K562 (cell line): ENCODE measurements at regions not wholly inside any gene's neighbourhood (a gene's known extent, or its start where the extent isn't known, plus 50 kb on each side); places are given as distances from the start of the nearest gene placed in this dataset.
"Not testable (repeated sequence)": the region's sequence is repeated elsewhere in the genome, so short reads cannot be mapped to it uniquely, and the experiment has no call there.

Source experiments
- ATAC-seq: fragments of 200-7000 bp; cut with Tn5 transposase; 3 replicates; pipeline ENCODE4 v1.9.1; 2020; ENCODE audit warnings: moderate library complexity
- BruUV-seq: library from RNA; stranded (reverse); fragments of 400-500 nt; replicated peaks from 2 replicates; lab custom pipeline; 2021; lab: Mats Ljungman, UMichigan
- CTCF ChIA-PET: fragments of 300-600 bp; formaldehyde crosslinking; extraction: SDS; loops from one replicate; lab custom pipeline; 2021; ENCODE audit warnings: low intra/inter-chr PET ratio; lab: Yijun Ruan, JAX
- POLR2A ChIA-PET: fragments of 300-600, 350-650 bp; sonication (Branson Sonifier 250); formaldehyde crosslinking; extraction: SDS; loops from one replicate; lab custom pipeline; 2021; ENCODE audit warnings: antibody characterized with exemption, inconsistent platforms; lab: Yijun Ruan, JAX
- DNase-seq, 4 experiments: peaks; one replicate each; pipeline versions ENCODE4 v3.0.0 to v3.0.0-alpha.2; 2011 to 2018; ENCODE audit warnings: low spot score in 3 of 4, mixed read lengths in 3 of 4; ENCODE audit errors: extremely low read depth in 1 of 4
- FAIRE-seq: peaks from 2 replicates; lab custom pipeline; 2011; peaks lifted over from hg19 to GRCh38; lab: Jason Lieb, UNC
- H2AFZ ChIP-seq: 2 replicates; pipeline ENCODE4 v1.6.0; 2011; ENCODE audit warnings: low read depth, low read length, control low read depth, inconsistent platforms
- H3K27ac ChIP-seq: fragments of 200-600 bp; 3 replicates; pipeline ENCODE4 v1.8.0; 2011; ENCODE audit warnings: low read depth, mild to moderate bottlenecking, control low read depth, inconsistent platforms, low read length, moderate library complexity, mixed read lengths; ENCODE audit errors: extremely low read depth
- H3K27me3 ChIP-seq, 2 experiments: fragments of 300-600 bp in 1 of 2; 2 replicates in 1 of 2; 3 replicates in 1 of 2; pipeline versions ENCODE4 v1.6.0 to v1.8.0; 2011; ENCODE audit warnings: inconsistent platforms in 2 of 2, low read length in 2 of 2, mild to moderate bottlenecking in 1 of 2, mixed read lengths in 1 of 2, moderate library complexity in 1 of 2; ENCODE audit not compliant: control insufficient read depth in 2 of 2, insufficient read depth in 2 of 2
- H3K36me3 ChIP-seq: fragments of 300-600 bp; 3 replicates; pipeline ENCODE4 v1.8.0; 2011; ENCODE audit warnings: mild to moderate bottlenecking, low read length, inconsistent platforms; ENCODE audit not compliant: control insufficient read depth, insufficient read depth
- H3K4me1 ChIP-seq, 2 experiments: fragments of 200-600 bp in 1 of 2; replicated peaks in 1 of 2; 2 replicates in 1 of 2; 3 replicates in 1 of 2; pipeline versions ENCODE4 v1.5.1 to v1.8.0; 2011; ENCODE audit warnings: inconsistent platforms in 2 of 2, low read length in 2 of 2, mild to moderate bottlenecking in 1 of 2, mixed read lengths in 1 of 2, moderate library complexity in 1 of 2; ENCODE audit not compliant: control insufficient read depth in 2 of 2, insufficient read depth in 2 of 2
- H3K4me2 ChIP-seq: 2 replicates; pipeline ENCODE4 v1.6.1; 2011; ENCODE audit warnings: low read length, control low read depth, inconsistent platforms, mixed read lengths; ENCODE audit not compliant: insufficient read depth
- H3K4me3 ChIP-seq: fragments of 200-600 bp; sonication (generic), shearing (Covaris generic); 2 replicates; pipeline ENCODE4 v1.5.1; 2016; ENCODE audit warnings: control low read depth, inconsistent platforms
- H3K79me2 ChIP-seq: fragments of 200-600 bp; 3 replicates; pipeline ENCODE4 v1.8.0; 2011; ENCODE audit warnings: low read length, inconsistent platforms; ENCODE audit not compliant: control insufficient read depth, insufficient read depth
- H3K9ac ChIP-seq, 2 experiments: 2 replicates each; pipeline versions ENCODE4 v1.6.0 to v1.6.1; 2011; ENCODE audit warnings: low read depth in 2 of 2, low read length in 2 of 2, control low read depth in 1 of 2, inconsistent platforms in 1 of 2, mild to moderate bottlenecking in 1 of 2, mixed read lengths in 1 of 2; ENCODE audit not compliant: insufficient read depth in 1 of 2
- H3K9me1 ChIP-seq: one replicate; pipeline ENCODE4 v1.6.0; 2011; ENCODE audit warnings: inconsistent platforms, mild to moderate bottlenecking, low read length, moderate library complexity; ENCODE audit not compliant: control insufficient read depth, insufficient read depth
- H3K9me3 ChIP-seq: replicated peaks from 2 replicates; pipeline ENCODE4 v1.5.1; 2011; ENCODE audit warnings: low read depth, low read length, inconsistent platforms; ENCODE audit not compliant: control insufficient read depth, insufficient read depth
- H4K20me1 ChIP-seq: replicated peaks from 2 replicates; pipeline ENCODE4 v1.6.1; 2011; ENCODE audit warnings: low read length, inconsistent platforms, mixed read lengths; ENCODE audit not compliant: control insufficient read depth, insufficient read depth
- BHLHE40 ChIP-seq: IDR thresholded peaks from 2 replicates; pipeline ENCODE4 v1.6.1; 2011; ENCODE audit warnings: low read length, improper control_type of control experiment
- FOSL1 ChIP-seq: fragments of 200-800 bp; sonication (Bioruptor generic); conservative IDR thresholded peaks from 2 replicates; pipeline ENCODE4 v1.6.1; 2016; ENCODE audit warnings: missing genetic modification characterization, missing compliant biosample characterization
- FOXJ3 ChIP-seq: sonication (generic); formaldehyde crosslinking; IDR thresholded peaks from 2 replicates; pipeline ENCODE4 v1.4.0; 2020; ENCODE audit warnings: mild to moderate bottlenecking, missing genetic modification reagents
- FUS ChIP-seq: fragments of 200-400 bp; formaldehyde crosslinking; optimal IDR thresholded peaks from 2 replicates; pipeline ENCODE3; 2017; ENCODE audit warnings: low read depth, low read length
- HDAC6 ChIP-seq: IDR thresholded peaks from 2 replicates; pipeline ENCODE4 v1.6.1; 2012; ENCODE audit warnings: low read depth, mild to moderate bottlenecking, control low read depth, inconsistent platforms, low read length, moderate library complexity
- KAT7 ChIP-seq: sonication (generic); formaldehyde crosslinking; IDR thresholded peaks from 2 replicates; pipeline ENCODE4 v1.8.0; 2022; ENCODE audit warnings: missing genetic modification reagents, mild to moderate bottlenecking, borderline replicate concordance
- LEF1 ChIP-seq: fragments of 450-650 bp; IDR thresholded peaks from 2 replicates; pipeline ENCODE4 v1.6.1; 2016; ENCODE audit warnings: mild to moderate bottlenecking
- NFE2L1 ChIP-seq: fragments of 450-650 bp; IDR thresholded peaks from 2 replicates; pipeline ENCODE4 v1.6.1; 2016; ENCODE audit warnings: missing genetic modification characterization, low read depth, mild to moderate bottlenecking, missing compliant biosample characterization, moderate library complexity, borderline replicate concordance
- SRSF9 ChIP-seq: fragments of 200-400 bp; formaldehyde crosslinking; IDR thresholded peaks from 2 replicates; pipeline ENCODE4 v1.6.1; 2017; ENCODE audit warnings: low read depth, low read length, borderline replicate concordance
- ZBTB26 ChIP-seq: fragments of 450-650 bp; formaldehyde crosslinking; IDR thresholded peaks from 2 replicates; pipeline ENCODE4 v1.4.0; 2022; ENCODE audit warnings: missing genetic modification characterization
- ZC3H4 ChIP-seq: sonication (generic); formaldehyde crosslinking; IDR thresholded peaks from 2 replicates; pipeline ENCODE4 v1.9.0; 2021; ENCODE audit warnings: missing genetic modification reagents, borderline replicate concordance
- ZFP1 ChIP-seq: fragments of 450-650 bp; formaldehyde crosslinking; IDR thresholded peaks from 2 replicates; pipeline ENCODE4 v1.4.0; 2020; ENCODE audit warnings: mild to moderate bottlenecking, mixed read lengths
- ZNF124 ChIP-seq: sonication (generic); formaldehyde crosslinking; IDR thresholded peaks from 2 replicates; pipeline ENCODE4 v1.8.1; 2022; ENCODE audit warnings: missing genetic modification reagents
- ZNF347 ChIP-seq: fragments of 450-650 bp; formaldehyde crosslinking; IDR thresholded peaks from 2 replicates; pipeline ENCODE4 v1.4.0; 2020; ENCODE audit warnings: low read depth, mild to moderate bottlenecking, moderate library complexity
- WGBS: fragments of 100-300 bp; shearing (Covaris generic); methylation state at CpG from one replicate; pipeline ENCODE4 v1.1.6; 2016; ENCODE audit warnings: low coverage, mixed read lengths; ENCODE audit not compliant: insufficient coverage; ENCODE audit errors: missing lambda C conversion rate; 5-methylcytosine and 5-hydroxymethylcytosine counted together
- in situ Hi-C: fragments of 300-500 bp; cut with MboI; formaldehyde crosslinking; loops from 4 replicates; pipeline ENCODE4 v1.15.0; 2018; ENCODE audit warnings: inconsistent platforms, mixed read lengths
- intact Hi-C: fragments of 100-400 bp; cut with micrococcal nuclease; formaldehyde crosslinking; loops from 2 replicates; pipeline ENCODE4 v1.14.2; 2022

- ATAC-seq (no peak), DNase-seq (no peak), FAIRE-seq (no peak)
- CTCF ChIA-PET: interaction anchor here (0.6 kb wide), 1 partner anchor 397 kb away, joined by 3 read pairs; no protein-coding TSS in a partner anchor
- TF ChIP-seq NFE2L1 (tag) (no peak), ZBTB26 (CRISPR knock-in tag) (no peak), FOSL1 (no peak), FUS (no peak), ZFP1 (CRISPR knock-in tag) (no peak), ZC3H4 (CRISPR knock-in tag) (no peak), BHLHE40 (no peak), FOXJ3 (CRISPR knock-in tag) (no peak), ZNF347 (CRISPR knock-in tag) (no peak), HDAC6 (no peak), ZNF124 (CRISPR knock-in tag) (no peak), LEF1 (no peak), SRSF9 (no peak), KAT7 (CRISPR knock-in tag) (no peak)
- Histone ChIP-seq H3K9me3 (no peaks in the 10 kb centered on the region), H3K9ac (no peak overlapping the region), H3K27me3 (no peaks in the 10 kb centered on the region), H3K4me2 (no peak overlapping the region), H3K4me3 (no peak overlapping the region), H3K9me1 (no peaks in the 10 kb centered on the region), H4K20me1 (no peaks in the 10 kb centered on the region), H3K79me2 (no peaks in the 10 kb centered on the region), H3K4me1 (no peaks in the 10 kb centered on the region), H3K36me3 (no peaks in the 10 kb centered on the region), H2AFZ (no peak overlapping the region), H3K27ac (no peak overlapping the region)
- in situ Hi-C loops: no loop called here
- 0% methylated on average over 1 of the region's 1 CpG for WGBS
- no TSS peak for BruUV-seq
- POLR2A ChIA-PET: no interaction called here
- intact Hi-C loops: no loop called here
Measured at GRCh38 chr3:30539772-30540171, 66.6 kb upstream of the TGFBR2 start.

- DNase-seq, H4K20me1 ChIP-seq, H3K4me1 ChIP-seq, H3K9me1 ChIP-seq, H3K27ac ChIP-seq, H3K4me3 ChIP-seq, H3K4me2 ChIP-seq, ATAC-seq, H3K36me3 ChIP-seq, POLR2A ChIA-PET, H3K9me3 ChIP-seq, FAIRE-seq, CTCF ChIA-PET, H3K79me2 ChIP-seq, H3K9ac ChIP-seq, intact Hi-C loops, BruUV-seq, in situ Hi-C loops, H3K27me3 ChIP-seq, H2AFZ ChIP-seq: not testable (repeated sequence)
Measured at GRCh38 chr3:30541156-30541555, 65.2 kb upstream of the TGFBR2 start.
